Fibroblast of lung (primary cell): ENCODE measurements at regions not wholly inside any gene's neighbourhood (a gene's known extent, or its start where the extent isn't known, plus 50 kb on each side); places are given as distances from the start of the nearest gene placed in this dataset.

Experiments
- EZH2 ChIP-seq: IDR thresholded peaks from 2 replicates; pipeline ENCODE4 v1.5.1; 2012; ENCODE audit warnings: low read length, control low read depth, mild to moderate bottlenecking; ENCODE audit errors: missing control alignments
- TF ChIP-seq, protein P1 (sequence below), 2 donors: IDR thresholded peaks in 1 of 2; conservative IDR thresholded peaks in 1 of 2; 1 replicate in 1 of 2; 2 replicates in 1 of 2; pipeline ENCODE4 v1.5.1; 2011 to 2012; ENCODE audit warnings: low read length in 2 of 2, control low read depth in 1 of 2, inconsistent platforms in 1 of 2, low read depth in 1 of 2, mild to moderate bottlenecking in 1 of 2

DNA sequence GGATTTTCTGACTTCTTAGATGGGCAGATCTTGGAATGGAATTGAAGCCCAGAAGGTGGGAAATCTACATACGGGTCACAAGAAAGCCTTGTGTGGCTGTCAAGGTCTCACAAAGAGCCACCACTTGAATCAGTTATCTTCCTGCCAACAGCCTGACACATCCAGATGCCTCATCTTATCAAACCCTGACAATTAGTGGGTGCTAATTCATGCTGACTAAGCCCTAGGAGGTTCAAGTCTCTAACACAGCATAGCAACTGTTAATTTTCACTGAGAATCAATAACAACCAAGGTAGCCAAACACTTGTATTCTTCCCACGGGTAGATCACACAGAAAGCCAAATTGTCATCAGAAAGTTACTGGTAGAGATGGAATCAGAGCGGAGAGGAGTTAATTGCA is 222.2 kb downstream of the TMEM167A start:
- no peak for TF ChIP-seq EZH2
- TF ChIP-seq, protein P1, sequence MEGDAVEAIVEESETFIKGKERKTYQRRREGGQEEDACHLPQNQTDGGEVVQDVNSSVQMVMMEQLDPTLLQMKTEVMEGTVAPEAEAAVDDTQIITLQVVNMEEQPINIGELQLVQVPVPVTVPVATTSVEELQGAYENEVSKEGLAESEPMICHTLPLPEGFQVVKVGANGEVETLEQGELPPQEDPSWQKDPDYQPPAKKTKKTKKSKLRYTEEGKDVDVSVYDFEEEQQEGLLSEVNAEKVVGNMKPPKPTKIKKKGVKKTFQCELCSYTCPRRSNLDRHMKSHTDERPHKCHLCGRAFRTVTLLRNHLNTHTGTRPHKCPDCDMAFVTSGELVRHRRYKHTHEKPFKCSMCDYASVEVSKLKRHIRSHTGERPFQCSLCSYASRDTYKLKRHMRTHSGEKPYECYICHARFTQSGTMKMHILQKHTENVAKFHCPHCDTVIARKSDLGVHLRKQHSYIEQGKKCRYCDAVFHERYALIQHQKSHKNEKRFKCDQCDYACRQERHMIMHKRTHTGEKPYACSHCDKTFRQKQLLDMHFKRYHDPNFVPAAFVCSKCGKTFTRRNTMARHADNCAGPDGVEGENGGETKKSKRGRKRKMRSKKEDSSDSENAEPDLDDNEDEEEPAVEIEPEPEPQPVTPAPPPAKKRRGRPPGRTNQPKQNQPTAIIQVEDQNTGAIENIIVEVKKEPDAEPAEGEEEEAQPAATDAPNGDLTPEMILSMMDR (conservative IDR thresholded peaks at IDR 0.05 in 1 of 2, IDR thresholded peaks at IDR 0.05 in 1 of 2; ENCODE audit: low read depth in 1 of 2, low read length in 2 of 2): no peak
